ENCODE measurements at regions not wholly inside any gene's neighbourhood (a gene's known extent, or its start where the extent isn't known, plus 50 kb on each side); places are given as distances from the start of the nearest gene placed in this dataset.

DNA sequence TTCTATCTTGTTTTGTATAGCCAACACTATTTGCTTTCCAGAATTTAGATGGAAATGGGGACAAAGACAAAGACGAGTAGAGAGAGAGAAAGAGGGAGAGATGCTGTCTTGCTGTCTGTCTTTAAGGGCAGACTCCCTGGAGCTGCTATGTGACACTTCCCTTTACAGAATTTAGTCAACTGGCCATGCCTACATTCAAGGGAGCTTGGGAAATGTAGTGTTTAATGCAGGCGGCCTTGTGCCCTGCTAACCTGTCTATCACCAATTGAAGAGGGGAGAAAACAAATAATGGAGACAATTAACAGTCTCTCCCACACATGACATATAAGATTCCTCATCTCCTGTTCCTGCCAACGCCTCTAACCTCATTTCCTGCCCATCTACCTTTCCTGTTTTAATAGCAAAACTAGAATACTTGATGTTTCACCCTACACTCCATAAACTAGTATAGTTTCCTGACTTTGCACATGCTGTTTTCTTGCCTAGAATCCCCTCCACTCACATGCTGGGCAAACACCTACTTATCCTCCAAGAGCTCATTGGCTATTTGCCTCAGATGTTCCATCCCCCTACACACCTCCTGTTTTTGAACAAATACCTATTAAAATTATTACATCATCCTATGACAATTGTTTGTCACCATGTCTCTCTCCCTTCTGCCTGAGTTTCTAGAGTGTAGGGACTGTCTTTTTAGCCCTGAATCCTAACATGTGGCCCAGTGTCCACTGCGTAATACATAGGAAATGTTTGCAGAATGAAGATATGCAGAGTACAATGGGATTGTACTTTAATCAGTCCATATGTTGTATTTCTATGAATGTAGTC lies 117.2 kb downstream of the SLC25A24 start:
- intact Hi-C loops (cut with micrococcal nuclease) = no loop called here

DNA sequence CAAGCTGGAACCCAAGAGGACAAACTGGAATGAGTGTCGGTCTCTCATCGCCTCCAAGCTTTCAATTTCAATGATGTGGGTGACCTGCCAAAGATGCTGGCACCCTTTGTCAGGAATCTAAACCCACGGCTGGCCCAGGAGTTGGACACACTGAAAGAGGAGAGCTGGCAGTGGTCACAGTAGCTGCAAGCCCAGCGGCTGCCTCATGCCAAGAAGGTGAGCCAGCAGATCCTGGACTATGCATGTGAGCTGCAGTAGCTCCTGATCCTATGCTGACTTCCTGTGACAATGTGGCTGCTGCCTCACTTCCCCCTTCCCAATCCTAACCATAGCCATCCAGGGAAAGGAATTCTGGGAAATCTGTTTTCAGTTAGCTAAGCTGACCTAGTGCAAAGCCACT lies 117.0 kb upstream of the VAV3 start:
- intact Hi-C loops (cut with micrococcal nuclease) = no loop called here

DNA sequence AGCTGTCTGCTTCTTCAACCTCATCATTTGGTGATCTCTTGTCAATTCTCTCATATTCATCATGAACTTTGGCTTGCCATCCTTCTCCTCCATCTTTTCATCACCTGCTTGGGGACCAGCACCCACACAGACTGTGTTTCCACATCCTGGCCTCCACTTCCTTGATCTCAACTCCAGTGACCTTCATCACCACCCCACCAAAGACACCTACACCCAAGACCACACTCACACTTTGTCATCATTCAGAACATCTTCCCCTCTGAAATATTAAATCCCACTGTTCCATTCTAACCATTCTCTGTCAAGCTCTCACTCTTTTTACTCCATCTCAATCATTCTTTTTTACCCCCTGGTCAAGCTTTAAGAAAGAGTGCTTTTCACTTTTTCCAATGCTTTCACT lies 115.5 kb upstream of the VAV3 start:
- intact Hi-C loops (cut with micrococcal nuclease) = no loop called here

DNA sequence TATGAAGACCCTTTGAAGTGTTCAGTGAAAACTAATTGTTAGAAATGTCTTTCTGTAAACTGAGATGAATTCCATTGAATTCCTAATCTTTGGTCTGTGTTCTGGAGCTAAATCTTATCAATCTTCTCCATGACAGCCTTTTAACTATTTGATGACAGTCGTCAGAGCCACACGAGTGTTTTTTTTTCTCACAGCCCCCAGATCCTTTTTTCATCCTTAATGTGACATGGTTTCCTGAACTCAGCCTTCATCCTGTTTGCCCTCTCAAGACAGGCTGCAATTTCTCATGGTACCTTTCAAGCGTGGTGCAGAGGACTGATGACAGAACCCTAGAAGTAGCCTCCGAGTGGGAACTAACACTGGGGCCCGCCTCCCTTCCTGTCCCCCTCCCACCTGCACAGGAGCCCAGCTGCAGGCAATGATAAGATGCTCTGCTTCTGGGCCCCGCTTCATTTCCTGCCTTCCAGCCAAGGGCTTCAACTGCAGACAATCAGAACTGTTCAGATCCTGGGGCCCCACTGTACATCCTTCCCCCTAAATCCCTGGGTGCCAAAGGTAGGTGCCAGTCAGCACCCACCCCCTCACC lies 114.6 kb upstream of the VAV3 start:
- intact Hi-C loops (cut with micrococcal nuclease) = loop anchor here (2.0 to 10.0 kb wide), 3 partner anchors 45 to 292 kb away; partner anchors contain the start of gene VAV3

DNA sequence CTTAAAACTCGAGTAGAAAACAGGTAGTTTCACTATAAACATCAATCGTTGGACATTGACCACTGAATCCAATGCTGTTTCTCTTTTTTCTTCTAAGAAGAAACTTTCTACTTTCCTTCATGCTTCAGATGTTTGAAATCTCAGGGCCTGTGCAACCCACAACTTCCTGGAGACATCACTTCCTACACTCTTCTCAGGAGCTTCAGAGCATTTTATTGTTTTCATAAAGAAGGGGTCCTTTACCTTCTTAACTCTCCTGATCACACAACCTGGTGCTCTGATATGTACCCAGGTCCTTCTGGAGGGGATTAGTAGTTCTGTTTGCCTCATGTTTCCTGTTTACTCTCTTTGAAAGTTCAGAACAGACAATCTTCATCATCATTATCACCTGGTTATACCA lies 113.0 kb upstream of the VAV3 start:
- intact Hi-C loops (cut with micrococcal nuclease) = loop anchor here (2.0 to 10.0 kb wide), 3 partner anchors 47 to 291 kb away; partner anchors contain the start of gene VAV3

DNA sequence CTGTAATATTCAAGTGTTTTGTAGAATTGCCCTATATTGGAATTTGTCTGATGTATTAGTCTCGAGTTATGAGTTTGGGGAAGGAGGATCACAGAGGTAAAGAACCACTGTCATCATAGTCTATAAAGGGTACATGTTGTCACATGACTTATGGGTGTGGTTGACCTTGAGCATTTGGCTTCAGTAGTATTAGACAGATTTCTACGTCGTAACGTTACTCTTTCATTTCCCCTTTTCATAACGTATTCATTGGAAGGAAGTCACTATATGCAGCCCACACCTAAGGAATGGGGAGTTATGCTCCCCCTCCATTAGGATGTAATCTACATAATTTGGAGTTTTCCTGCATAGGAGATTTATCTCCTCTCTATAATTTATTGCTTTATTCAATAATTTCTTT lies 110.1 kb upstream of the VAV3 start:
- intact Hi-C loops (cut with micrococcal nuclease) = loop anchor here (5.0 to 10.0 kb wide), 2 partner anchors 50 to 288 kb away; no protein-coding TSS in a partner anchor

DNA sequence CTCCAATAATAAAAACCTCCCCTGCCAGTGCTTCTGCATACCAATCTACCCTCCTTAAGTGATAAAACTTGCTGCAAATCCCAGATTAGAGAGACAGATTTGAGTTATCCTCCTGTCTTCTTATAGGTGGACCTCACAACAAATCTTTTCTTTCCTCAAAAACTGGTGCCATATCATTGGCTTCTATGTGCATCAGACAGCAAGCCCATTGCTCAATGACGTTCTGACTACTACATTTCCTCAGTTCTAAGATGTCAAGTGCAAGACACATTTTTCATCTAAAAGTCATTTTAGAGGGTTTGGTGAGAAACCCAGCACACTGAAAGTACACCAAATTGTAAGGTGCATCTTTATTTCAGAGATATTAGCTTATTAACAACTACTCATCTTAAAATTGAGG lies 107.8 kb upstream of the VAV3 start:
- intact Hi-C loops (cut with micrococcal nuclease) = loop anchor here (10.0 kb wide), 1 partner anchor 52 kb away; no protein-coding TSS in a partner anchor

DNA sequence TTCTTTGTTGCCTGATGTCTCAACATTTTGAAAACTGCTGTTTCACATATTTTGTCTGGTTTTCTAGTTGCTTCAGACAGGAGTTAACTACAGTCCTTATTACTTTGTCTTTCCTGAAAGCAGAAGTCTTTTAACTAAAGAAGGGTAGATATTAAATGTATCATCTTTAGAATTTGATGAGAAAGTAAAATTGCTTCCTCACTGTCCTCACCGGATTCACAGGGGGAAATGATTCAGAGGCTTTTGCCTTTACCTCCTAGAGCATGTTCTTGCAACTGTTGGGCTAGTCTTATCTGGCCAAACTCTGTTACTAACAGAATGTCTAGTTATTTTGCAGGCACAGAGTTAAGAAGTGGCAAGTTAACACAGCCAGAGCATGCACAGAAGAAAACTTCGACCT lies 107.2 kb upstream of the VAV3 start:
- intact Hi-C loops (cut with micrococcal nuclease) = loop anchor here (10.0 kb wide), 1 partner anchor 53 kb away; no protein-coding TSS in a partner anchor

DNA sequence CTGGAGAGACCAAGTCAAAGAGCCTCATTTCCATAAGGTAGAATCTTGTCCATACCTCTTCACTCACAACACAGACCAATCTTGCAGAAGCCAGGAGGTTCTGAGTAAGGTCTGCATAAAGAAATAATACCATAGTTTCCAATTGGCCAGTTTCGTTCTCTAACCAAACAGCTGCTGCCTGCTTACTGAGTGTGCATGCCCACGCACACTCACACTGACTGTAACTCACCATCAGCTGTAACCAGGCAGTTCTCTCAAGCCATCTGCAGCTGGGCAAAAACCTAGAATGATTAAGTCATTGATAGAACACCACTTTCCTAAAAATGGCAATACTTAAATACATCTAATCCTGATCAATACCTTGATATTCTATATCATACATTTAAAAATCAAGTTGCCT lies 106.6 kb upstream of the VAV3 start:
- intact Hi-C loops (cut with micrococcal nuclease) = loop anchor here (10.0 kb wide), 1 partner anchor 53 kb away; no protein-coding TSS in a partner anchor

DNA sequence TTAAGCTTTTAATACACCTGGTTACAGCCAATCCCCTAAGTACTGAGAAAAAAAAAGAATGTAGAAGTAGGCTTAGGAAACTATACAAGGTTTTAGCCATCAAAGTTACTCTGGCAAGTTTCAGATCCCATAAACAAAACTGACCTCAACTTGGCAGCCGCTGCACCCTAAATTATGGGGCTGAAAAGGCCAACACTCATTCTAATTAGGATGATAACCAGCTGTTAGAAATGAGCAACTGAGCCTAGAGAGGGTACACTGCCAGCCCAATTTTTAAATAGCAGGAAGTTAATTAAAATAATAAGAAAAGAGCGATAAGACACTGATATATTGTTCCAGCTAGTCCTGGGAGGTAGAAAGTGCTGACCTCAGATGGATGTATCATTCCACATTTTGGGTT lies 105.7 kb upstream of the VAV3 start:
- intact Hi-C loops (cut with micrococcal nuclease) = loop anchor here (10.0 kb wide), 1 partner anchor 54 kb away; no protein-coding TSS in a partner anchor

DNA sequence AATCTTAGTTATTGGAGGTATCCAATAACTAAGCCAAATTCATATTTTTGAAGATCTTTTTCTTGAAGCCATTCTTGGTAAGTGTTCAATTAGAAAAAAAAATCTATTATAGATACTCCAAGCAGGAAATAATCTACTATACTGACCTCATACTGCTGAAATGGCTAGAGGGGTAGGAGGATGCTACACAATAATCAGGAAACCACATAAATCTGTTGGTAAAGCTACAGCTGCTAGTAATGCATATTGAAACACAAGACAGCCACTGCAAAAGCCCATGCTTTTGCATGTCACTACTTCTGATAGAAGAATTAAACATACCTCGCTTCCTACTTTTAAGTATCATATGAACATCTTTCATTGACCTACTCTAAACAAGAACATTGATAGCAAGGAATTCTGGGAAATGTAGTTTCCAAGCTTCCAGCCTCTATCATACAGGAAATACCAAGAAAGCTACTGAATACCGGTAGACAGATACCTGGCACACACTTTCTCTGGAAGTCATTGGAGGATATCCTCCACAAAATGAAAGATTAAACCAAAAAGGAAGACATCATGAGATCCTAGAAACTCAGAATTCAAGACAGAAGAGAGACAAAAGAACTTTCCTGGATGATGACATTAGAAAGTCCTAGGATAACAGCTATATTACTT lies 103.0 kb upstream of the VAV3 start:
- intact Hi-C loops (cut with micrococcal nuclease) = no loop called here

DNA sequence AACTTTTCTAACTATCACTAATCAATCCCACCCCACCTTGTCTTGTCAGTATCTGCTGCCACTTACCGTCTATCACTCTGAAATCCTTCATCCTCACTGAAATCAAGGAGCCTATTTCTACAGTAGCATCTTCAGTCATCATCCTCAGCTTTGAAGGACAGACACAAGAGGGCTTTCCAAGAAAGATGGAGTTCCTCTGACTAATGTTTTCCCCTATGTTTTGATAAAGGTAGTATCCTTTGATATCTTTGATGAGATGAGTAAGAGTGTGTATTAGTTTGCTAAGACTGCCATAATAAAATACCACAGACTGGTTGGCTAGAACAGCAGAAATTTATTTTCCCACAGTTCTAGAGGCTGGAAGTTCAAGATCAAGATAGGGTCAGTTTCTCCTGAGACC lies 101.8 kb upstream of the VAV3 start:
- intact Hi-C loops (cut with micrococcal nuclease) = no loop called here

DNA sequence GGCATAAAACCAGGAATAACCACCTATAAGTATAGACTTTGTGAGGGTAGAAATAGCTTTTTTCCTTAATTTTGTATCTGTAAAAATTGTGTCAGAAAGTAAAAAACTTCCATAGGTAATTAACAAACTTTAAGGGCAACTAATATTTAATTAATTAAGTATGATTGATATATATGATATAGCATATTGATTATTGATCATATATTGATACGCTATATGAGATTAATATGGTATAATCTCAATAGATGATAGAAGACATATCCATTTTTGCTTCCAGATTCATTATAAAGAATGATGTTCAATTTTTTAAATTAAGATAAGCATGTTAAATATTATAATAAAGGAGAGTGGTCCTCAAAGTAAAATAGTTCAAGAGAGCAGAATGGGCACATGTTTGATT lies 99.3 kb upstream of the VAV3 start:
- intact Hi-C loops (cut with micrococcal nuclease) = no loop called here

DNA sequence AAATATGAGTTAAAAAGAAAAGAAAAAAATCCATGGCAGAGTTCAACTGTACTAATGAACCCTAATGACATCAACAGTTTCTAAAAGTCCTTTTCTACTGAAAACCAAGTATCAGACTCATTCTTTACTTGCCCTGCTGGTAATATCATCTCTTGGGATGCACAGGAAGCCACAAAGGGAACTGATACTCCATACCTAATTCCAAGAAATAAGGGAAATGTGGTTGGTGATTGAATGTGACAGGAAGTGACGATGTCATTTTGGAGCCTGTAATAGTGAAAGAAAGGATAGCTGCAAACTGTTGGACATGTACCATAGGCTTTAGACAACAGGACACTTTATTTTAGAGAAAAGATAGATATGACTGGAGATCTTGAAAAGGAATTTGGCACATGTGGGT lies 98.7 kb upstream of the VAV3 start:
- intact Hi-C loops (cut with micrococcal nuclease) = no loop called here

DNA sequence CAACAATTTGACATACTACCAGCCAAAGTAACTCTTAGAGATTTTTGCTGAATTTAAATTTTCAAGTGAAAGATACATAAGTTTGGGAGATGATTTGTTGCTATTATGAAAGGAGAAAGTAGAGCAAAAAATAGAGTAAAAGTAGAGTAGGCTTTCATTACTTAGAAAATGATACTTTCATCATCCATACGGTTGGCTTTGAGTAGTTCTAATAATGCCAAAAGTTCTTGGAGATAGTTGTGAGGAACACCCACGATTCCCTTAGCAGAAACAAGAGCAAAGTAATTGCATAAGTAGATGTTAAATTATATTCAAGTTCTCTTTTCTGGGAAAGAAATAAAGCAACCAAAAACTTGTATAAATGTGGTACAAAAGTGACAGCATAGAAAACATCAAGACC lies 95.0 kb upstream of the VAV3 start:
- intact Hi-C loops (cut with micrococcal nuclease) = no loop called here

DNA sequence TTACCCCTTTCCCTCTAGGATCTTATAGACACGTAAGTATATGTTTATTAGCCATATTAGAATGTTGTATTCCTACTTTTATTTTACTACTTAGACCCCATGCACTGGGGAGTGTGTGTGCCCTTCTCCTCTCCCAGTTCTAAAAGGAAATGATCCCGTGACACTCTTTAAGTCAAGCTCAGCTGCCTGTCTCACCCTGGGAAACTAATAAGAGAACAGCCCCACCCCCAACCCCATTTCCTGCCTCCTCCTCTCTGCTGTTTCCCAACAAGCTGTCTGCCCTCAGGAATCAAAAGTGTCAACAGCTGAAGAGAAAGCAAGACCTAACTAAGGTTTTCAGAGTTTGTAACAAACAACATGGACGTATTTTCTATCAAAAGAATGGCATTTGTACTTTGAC lies 92.6 kb upstream of the VAV3 start:
- intact Hi-C loops (cut with micrococcal nuclease) = no loop called here

DNA sequence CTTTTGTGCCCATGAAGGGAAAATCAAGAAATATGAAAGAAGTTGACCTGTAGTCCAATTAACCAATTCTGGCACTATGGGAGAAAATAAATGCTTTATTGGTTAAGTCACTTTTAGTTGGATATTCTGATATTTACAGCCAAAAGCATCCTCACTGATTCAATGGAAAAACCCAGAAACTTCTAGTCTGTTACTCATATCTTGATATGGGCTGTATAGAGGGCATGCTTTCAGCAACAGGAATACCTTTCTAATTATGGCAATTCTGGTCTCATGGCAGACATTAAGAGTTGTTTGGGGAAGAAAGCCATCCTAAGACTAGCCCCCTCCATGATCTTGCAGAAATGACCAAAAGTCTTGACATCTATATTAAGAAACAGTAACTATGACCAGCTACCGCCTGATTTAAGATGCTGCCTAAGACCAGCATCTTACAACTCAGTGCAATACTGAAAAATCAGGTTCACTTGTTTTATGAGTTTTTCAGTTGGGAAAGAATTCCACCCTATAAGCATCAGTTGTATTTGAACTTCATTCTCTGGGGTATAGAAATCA lies 91.5 kb upstream of the VAV3 start:
- intact Hi-C loops (cut with micrococcal nuclease) = no loop called here

DNA sequence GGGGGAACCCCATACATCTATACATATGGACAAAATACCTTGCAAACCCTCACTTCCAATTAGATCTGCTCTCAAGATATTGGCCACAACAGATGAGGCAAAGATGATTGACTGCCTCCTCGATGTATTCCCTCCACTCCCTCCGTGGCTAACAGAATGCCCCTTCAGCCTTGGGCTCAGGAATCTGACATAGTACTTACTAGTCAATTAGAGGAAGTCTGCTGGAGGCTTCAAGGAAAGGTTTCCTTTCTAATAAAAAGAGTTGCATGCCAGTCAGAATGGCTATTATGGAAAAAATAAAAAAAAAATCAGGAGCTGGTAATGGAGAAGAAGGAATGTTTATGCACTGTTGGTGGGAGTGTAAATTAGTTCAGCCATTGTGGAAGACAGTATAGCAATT lies 90.4 kb upstream of the VAV3 start:
- intact Hi-C loops (cut with micrococcal nuclease) = no loop called here

DNA sequence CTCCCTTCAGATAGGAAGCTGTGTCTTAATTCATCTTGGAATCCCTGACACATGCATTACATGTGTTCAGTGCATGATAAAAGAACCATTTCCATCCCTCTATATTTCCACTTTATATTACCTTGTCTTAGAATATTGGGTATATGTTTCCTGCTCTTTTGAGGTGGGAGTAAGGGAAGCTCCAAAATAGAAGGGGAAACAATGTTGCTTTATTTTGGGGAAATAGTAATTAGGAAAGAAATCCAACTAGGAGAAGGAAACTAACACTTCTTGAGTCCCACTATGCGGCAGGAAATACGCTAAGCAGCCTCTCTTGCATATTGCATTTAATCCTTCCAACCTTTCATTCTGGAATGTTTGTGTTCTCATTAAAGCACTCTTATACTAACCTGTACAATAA lies 89.4 kb upstream of the VAV3 start:
- intact Hi-C loops (cut with micrococcal nuclease) = loop anchor here (5.0 kb wide), 1 partner anchor 73 kb away; no protein-coding TSS in a partner anchor

DNA sequence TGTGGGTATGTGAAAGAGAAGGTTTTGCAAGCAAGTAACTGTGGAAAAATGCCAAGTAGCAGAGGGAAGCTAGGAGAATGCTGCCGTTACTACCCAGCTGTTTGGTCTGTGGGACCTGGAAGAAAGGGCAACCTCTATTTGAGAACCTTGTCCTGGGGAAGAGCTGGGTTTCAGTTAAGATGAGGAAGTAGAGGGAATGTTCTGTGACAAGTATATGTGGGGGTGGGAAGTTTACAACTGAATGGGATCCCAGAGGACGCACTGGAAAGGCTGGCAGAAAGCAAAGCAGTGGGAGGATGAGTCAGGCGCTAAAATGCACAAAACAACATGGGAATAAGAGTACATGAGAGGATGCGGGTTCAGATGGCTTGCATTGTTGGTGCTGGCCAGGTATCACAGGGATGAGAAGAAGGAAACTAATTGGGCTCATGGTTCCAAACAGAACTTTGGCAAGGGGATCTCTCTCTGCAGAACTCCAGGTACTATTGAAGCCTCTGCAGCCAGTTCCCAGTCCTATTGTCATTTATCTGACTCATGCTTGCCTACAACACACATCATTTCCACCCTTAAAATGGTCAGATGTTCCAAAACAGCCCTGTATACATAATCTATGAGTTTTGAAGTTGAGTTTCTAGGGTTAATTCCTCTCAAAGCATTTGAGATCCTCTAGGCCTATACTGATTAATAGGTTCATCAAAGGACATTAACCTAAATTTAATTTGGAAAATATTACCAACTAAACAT lies 88.5 kb upstream of the VAV3 start:
- intact Hi-C loops (cut with micrococcal nuclease) = loop anchor here (5.0 kb wide), 1 partner anchor 74 kb away; no protein-coding TSS in a partner anchor

Measured in T-helper 2 cell treated with Interferon-gamma antibody and Interleukin-4, amounts not matched to agents 100 ng/mL and 5 ng/mL, for 36 hours (primary cell).